Keratinocyte (primary cell): ENCODE measurements at regions not wholly inside any gene's neighbourhood (a gene's known extent, or its start where the extent isn't known, plus 50 kb on each side); places are given as distances from the start of the nearest gene placed in this dataset.

Experiments
- EZH2 ChIP-seq: IDR thresholded peaks from one replicate; pipeline ENCODE4 v1.6.1; 2012; ENCODE audit warnings: inconsistent platforms, mild to moderate bottlenecking, low read length, moderate library complexity
- TF ChIP-seq, protein P1 (sequence below), 3 experiments: IDR thresholded peaks in 1 of 3; conservative IDR thresholded peaks in 1 of 3; optimal IDR thresholded peaks in 1 of 3; 2 replicates in 2 of 3; 3 replicates in 1 of 3; pipeline versions ENCODE3 to v1.5.1; 2011; ENCODE audit warnings: low read length in 3 of 3, mild to moderate bottlenecking in 3 of 3, moderate library complexity in 2 of 3, control low read depth in 1 of 3, inconsistent platforms in 1 of 3; ENCODE audit not compliant: insufficient read depth in 2 of 3; ENCODE audit errors: extremely low read depth in 1 of 3

DNA sequence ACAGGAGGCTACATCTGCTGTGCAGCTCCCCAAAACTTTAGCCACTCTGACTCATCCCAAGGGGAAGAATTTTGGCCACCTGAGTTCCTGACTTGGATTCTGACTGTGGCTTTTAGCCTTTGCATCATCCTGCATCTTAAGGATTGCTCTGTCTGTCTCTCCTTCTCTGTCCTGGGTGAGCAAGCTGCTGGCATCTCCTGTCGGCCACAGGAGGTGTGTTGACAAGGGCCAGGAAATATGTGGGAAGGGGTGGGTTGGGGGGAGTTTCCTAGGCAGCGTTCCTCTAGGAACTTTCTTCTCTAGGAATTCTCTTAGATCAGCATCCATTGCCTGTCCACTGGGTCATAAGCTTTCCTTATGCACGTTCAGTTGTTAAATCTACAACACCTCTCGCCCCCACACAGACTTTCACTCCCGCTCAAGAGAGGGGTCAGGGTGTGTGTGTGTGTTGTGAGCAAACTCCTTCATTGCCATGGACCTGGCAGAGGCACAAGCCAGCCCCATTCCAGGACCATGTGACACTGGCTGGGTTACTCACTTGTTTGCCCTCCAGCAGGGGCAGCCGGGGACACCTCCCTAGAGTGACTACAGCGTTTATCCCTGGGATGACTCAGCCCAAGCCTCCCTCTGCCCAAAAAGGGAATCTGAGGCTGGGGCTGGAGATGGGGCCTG, 145.0 kb upstream of the DUSP10 start:
- no peak for TF ChIP-seq EZH2
- TF ChIP-seq, protein P1, sequence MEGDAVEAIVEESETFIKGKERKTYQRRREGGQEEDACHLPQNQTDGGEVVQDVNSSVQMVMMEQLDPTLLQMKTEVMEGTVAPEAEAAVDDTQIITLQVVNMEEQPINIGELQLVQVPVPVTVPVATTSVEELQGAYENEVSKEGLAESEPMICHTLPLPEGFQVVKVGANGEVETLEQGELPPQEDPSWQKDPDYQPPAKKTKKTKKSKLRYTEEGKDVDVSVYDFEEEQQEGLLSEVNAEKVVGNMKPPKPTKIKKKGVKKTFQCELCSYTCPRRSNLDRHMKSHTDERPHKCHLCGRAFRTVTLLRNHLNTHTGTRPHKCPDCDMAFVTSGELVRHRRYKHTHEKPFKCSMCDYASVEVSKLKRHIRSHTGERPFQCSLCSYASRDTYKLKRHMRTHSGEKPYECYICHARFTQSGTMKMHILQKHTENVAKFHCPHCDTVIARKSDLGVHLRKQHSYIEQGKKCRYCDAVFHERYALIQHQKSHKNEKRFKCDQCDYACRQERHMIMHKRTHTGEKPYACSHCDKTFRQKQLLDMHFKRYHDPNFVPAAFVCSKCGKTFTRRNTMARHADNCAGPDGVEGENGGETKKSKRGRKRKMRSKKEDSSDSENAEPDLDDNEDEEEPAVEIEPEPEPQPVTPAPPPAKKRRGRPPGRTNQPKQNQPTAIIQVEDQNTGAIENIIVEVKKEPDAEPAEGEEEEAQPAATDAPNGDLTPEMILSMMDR (optimal IDR thresholded peaks at IDR 0.05 in 1 of 3, IDR thresholded peaks at IDR 0.05 in 1 of 3, conservative IDR thresholded peaks at IDR 0.05 in 1 of 3; ENCODE audit: extremely low read depth in 1 of 3, insufficient read depth in 2 of 3, low read length in 3 of 3), result no peak
